GM18502 (cell line): ENCODE measurements at regions not wholly inside any gene's neighbourhood (a gene's known extent, or its start where the extent isn't known, plus 50 kb on each side); places are given as distances from the start of the nearest gene placed in this dataset.

ENCODE experiments used
- ATAC-seq: cut with Tn5 transposase; IDR thresholded peaks from one replicate; pipeline ENCODE4 v1.9.1; 2021; ENCODE audit warnings: mild to moderate bottlenecking; ENCODE audit not compliant: unreplicated experiment, poor library complexity

DNA sequence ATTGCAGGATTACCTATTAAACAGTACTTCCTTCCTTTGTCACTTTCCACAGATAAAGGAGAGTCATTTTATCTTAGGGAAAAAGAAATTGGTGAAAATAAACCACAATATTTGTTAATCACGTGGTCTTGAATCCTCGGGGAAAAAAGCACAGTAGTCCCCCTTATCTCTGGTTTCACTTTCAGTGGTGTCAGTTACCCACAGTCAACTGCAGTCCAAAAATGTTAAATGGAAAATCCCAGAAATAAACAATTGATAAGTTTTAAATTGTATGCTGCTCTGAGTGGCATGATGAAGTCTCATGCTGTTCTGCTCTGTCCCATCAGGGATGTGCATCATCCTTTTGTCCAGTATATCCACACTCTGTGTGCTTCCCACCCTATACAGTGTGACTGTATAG is 405.2 kb upstream of the MPDZ start:
- no peak for ATAC-seq

DNA sequence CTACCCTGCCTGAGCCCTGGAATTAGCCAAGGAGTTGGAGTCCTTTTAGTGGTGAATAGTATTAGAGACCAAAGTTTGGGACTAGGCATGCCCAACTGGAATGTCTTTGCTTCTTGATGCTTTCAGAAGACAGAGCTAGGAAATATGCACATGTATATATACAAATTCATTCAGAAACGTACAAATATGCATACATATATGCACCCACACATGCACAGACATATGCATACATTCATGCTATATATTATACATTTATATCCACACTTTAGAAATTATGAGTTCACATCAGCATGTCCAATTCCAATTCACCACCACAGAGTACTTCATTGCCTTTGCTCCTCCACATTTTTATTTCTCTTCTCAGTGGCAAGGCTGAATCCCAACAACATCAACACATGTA is 398.3 kb upstream of the MPDZ start:
- ATAC-seq, result no peak

DNA sequence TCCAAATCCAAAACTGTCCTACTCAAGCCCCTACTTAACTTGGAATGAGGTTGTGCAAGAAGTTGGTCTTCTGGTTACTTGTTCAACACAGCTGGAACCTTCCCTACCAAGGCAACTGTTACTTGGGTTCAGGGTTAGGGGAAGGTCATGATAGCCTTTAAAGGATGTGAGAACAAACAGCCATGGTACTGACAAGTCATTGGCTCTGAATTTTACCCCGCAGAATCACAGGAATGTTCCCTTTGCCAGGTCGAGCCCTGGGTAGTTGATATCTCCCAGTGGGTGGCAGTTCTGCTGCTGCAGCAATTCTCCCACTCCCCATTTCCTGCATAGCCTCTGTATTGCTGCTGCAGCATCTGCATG is 396.1 kb upstream of the MPDZ start:
- no peak for ATAC-seq

DNA sequence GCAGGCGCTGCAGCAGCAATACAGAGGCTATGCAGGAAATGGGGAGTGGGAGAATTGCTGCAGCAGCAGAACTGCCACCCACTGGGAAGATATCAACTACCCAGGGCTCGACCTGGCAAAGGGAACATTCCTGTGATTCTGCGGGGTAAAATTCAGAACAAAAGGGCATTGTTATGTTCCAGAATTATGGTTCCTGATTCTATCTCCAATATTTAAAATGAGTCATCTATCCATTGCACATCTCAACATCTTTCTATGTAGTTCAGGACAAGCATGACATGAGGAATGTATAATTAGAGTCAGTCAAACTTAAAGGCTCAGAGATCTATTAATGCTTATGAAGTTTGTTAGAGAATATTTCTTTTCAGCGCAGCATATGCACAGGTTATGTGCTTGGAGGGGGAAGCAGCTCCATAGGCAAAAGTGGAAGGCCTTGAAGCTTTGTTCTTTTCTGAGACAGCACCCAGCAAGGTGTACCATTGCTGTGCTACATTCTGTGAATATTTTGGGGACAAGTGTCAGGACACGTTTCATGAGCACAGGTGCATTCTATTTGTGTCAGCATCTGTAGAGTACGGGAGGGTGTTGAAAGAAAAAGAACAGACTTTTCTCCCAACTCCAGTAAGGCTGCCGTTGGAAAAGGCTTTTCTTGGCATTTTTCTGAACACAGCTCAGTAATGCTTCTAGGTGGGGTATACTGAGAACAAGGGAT is 395.6 kb upstream of the MPDZ start:
- ATAC-seq, result no peak

DNA sequence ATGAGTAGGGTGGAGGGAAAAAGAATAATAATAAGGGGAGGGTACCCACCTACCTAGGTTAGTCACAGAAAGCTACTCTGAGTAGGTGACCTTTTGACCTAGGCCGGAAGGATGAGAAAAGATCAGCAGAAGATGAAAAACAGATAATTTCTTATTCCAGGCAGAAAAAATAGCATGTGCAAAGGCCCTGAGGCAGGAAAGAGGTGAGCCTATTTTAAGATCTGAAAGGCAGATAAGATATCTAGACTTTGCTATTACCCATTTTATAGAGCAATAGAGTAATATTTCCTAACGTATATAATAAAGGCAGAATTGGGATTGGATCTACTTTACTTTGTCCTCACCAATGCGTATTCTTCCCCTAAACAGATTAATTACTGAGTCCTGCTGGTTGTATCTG is 393.9 kb upstream of the MPDZ start:
- no peak for ATAC-seq

DNA sequence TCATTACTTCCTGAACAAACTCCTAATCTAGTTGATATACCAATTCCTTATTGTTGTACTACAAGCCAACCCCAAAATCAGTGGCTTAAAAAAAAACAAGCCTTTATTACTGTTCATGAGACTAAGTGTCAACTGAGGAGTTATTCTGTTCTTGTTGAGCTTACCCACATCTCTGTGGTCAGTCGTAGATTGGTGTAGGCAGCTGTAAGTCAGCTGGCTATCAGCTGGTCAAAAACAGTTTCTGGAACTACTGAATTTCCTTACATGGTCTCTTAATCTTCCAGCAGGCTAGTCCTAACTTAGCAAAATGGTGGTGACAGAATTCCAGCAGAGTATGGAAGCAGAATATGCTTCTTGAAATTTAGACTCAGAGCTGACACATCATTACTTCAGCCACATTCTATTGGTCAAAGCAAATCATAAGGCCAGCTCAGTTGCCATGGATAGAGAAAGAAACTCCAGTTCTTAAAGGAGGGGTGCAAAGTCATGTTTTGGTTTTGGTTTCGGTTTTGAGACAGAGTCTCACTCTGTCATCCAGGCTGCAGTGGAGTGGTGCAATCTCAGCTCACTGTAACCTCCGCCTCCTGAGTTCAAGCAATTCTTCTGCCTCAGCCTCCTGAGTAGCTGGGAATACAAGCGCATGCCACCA is 386.1 kb upstream of the MPDZ start:
- ATAC-seq, result no peak

DNA sequence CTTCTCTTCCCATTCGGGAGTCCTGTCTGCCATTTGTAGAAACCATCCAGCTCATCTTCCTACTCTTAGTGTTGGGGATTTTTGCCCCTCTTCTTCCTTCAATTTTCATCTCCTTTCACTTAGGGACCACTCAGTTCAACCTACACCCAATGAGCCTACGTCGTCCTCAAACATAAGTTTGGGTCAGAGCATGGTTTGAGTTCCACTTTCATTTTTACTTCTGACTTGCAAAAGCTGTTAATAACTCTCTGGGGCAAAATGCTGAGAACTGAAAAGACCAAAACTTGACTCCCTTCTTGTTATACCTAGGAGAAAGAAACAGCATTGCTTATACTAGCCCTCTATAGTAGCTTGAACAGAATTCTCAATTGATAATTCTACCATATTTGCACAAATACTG is 381.5 kb upstream of the MPDZ start:
- ATAC-seq, result no peak

DNA sequence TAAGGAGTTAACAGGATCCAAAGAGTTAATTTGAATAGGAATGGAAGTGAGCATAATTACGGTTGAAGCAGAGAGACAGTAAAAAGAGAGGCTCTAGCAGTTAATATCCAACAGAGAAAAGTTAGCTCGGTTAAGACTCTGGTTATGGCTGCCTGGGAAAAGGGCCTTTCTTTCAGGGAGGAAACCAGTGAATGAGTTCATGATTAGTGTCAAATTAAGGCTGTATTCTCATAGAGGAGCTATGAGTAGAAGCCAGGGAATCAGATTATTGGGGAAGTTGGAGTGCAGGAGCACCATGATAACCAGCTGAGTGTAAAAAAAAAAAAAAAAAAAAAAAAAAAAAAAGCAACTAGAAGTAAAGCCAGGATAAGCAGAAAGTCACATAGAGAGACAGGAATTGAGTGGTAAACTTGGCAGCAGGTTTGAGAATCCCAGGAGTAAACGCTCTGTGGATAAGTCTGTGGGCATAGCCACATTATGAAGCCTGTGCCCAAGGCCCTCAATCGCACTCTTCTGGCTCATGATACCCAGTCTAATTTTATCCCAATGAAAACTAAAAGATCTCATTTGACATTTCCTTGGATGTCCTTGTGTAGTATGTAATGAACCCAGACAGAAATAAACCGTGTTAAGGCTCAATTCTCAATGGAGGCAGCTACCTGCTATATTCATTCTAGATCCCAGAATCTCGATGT is 372.6 kb upstream of the MPDZ start:
- no peak for ATAC-seq

DNA sequence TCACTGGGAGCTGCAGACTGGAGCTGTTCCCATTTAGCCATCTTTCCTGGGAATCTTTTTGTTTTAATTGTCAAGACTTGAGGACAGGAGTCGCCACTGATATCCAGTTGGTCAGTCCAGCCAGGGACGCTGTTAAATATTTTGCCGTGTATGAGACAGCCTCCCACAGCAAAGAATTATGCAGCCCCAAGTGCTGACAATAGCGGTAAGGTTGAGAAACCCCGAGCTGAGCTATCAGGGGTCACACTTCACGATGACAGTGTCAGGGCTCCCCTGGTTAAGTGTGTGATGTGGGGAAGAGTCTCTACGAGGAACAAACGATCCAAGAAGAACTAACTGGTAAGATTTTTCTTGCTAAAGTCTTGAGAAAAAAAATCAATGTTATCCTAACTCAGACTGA is 372.0 kb upstream of the MPDZ start:
- ATAC-seq, result no peak

DNA sequence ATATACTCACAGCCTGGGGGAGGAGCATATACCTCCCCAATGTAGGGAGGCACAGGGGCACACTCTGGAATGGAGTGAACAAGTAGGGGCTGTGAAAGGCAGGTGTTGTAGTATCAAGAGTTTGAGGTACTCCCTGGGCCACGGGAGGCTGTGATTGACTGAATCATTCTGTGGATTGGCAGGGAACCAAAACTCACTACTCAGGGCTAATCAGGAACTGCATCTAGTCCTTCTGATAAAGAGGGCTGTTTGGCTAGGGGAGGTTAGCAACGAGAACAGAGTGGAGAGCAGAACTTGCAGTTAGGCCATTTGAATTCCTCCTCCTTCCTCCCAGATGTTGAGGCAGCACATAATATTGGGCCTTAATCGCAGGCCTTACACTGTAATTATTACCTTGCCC is 369.2 kb upstream of the MPDZ start:
- ATAC-seq, result no peak

DNA sequence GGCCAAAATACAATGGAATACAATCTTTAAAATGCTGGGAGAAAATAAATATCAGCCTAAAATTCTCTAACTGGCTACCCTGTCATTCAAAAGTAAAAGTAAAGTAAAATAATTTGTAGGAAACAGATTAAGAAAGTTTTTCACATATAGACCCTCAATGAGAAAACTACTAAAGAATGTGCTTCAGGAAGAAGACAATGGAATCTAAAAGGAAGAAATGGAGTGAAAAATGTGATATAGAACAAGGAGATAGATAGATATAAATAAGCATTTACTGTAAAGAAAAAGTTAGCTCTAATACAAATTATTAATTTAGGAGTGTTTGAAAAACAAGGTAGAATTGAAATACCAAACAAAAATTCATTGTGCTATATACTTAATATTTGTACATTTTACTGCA is 368.6 kb upstream of the MPDZ start:
- no peak for ATAC-seq

DNA sequence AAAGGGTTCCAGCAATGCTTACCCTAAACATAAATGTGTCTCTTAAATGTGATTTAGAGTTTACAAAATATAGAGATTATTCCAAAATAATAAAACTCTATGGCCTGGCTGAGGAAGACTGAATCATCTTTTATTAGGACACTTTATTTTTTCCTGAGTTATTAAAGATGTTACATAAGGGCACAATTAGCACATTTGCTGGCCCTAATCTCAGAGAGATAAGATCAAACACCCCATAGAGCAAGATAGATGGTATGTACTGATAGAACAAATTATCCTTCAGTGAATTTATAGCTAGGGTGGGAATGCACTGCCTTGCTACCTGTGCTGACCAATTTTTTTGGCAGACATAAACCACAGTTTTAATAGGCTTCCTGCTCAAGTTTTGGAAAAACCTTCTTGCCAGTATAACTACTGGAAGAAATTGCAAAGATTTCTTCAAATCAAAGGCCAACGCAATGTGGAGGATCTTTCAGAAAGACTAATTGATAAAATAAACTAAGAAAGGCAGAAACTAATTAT is 367.1 kb upstream of the MPDZ start:
- no peak for ATAC-seq

DNA sequence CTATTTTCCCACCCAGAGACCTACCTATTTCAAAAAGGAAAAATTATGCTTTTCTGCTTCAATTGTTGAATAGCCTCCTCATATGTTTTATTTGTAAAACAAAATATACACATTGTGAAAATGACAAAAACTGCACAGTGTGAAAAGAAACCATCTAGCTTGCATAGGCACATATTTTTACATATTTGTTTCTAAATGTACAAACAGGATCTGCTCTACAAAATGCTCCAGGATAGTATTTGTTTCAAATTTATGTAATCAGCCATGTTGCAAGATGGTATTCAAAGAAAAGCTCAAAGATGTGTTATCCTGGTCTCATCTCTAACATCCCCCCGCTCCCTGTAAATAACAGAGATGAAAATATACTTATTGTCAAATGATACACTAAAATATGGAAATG is 366.1 kb upstream of the MPDZ start:
- no peak for ATAC-seq

DNA sequence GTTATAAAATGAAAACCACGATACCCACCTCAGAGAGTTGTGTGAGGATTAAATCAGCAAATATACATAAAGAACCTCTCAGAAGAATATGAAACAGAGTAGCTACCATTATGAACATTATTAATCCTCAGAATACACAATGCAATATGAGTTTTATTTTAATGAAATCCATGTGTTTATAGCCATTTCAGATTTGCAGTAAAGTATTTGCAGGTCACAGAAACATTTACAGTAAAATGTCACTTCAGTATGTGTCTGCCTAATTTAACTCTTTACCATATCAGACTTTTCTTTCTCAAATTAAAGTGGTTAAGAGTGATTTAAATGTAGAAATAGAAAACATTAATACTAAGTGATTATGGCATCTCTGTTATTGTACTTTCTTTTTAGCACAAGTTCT is 365.2 kb upstream of the MPDZ start:
- no peak for ATAC-seq

DNA sequence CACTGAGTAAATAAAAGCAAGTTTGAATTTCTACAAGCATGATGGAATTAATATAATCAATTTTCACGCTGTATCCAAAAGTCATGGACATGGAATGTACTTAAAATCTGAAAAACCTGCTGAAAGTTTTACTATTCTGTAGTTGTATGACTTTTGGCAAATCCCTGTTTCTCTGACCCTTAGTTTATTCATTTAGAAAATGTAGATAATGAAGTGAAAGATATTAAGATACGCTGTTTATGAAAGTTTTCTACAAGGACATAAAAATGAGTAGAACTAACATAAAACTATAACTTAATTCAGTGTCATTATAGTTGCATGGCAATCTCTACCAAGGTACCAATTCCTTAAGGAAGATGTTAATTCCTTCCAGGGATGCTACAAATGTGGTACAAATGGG is 363.2 kb upstream of the MPDZ start:
- no peak for ATAC-seq

DNA sequence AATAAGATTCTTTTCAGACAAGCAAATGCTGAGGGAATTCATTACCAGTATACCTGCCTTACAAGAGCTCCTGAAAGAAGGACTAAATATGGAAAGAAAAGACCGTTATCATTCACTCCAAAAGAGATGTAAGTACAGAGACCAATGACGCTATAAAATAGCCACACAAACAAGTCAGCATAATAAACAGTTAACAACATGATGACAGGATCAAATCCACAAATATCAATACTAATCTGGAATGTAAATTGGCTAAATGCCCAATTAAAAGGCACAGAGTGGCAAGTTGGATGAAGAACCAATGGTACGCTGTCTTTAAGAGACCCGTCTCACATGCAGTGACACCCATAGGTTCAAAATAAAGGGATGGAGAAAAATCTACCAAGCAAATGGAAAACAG is 349.6 kb upstream of the MPDZ start:
- no peak for ATAC-seq

DNA sequence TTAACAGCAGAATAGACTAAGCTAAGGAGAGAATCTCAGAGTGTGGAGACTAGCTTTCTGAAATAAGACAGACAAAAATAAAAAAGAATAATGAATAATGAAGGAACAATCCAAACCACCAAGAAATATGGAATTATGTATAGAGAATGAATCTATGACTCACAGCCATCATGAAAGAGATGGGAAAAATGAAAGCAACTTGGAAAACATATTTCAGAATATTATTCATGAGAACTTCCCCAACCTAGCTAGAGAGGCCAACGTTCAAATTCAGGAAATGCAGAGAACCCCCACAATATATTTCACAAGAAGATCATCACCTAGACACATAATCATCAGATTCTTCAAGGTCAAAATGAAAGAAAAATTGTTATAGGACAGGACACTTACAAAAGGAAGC is 349.0 kb upstream of the MPDZ start:
- ATAC-seq, result no peak

DNA sequence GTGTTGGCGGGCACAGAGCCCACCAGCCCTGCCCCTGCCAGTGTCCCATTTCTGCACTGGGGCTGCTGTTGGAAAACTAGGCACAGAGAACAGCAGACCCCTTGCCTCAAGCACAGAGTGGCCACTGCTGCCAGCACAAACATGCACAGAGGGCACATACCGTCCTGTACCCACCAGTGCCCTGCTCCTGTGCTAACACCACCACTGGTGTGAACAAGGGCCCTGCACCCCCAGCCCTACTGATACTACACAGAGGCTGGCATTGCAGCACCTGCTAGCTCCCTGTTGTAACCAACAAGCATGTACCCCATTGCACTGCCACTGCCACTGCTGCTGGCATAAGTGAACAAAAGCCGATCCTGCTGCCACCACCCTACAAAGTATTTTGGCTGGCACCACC is 348.0 kb upstream of the MPDZ start:
- no peak for ATAC-seq

DNA sequence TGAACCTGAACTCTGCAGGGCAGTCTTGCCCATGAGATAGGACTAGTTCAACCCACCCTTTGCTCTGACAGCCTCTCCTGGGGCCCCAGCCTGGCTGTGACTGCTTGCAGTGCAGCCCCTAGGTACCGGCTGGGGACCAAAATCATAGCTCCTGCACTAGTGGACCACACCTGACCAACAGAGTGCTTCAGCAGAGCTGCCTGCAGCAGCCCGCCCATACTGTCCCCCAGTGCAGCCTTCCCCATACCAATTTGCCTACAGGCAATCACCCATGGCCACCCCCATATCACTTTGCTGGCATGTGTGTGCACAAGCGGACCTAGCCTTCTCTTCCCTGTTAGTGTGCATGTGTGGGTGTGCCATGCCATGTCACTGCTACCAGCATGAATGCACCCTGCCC is 347.6 kb upstream of the MPDZ start:
- ATAC-seq, result no peak

DNA sequence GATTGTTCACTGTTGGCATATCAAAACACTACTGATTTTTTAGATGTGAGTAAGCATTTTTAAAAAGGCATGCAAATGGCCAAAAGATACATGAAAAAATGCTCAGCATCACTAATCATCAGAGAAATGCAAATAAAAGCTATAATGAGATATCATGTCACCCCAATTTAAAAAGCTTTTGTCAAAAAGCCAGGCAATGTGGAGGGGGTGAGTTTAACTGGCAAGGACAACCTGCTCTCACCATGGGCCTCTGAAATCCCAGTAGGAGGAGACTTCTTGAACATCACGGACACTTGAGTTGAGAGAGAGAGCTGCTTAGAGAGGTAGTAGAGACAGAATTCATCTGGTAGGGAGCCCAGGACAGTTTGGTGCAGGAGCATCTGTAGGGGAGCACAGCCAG is 347.1 kb upstream of the MPDZ start:
- ATAC-seq, result no peak

DNA sequence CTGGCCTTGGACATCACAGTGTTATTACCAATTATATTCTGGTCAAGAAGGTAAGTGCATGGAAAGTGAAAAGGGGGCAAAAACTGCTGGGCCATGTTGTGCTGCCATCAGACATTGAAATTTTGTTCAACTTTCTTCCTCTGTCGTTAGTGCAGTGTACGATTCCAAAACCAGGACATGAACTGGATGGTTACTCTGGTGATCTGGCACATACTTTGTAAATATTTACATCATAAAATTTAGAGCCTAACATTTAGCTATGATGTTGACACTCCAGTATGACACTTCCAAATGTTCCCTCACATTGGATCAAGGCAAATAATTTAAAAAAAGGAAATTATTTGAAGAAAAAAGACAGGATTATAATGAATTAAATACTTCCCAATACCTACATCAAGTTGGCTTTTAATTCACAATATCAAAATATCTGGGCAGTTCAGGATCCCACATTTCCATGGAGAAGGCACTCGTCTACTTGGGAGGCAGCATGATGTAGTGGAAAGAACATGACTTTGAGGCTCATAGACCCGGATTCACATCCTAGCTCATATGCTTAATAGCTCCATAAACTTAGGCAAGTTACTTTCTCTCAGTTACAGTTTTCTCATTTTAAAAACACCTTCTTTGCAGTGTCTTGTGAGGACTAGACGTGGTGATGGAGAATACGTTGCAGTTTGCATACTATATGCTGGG is 342.5 kb upstream of the MPDZ start:
- ATAC-seq, result no peak
